K562 (cell line): ENCODE measurements at regions not wholly inside any gene's neighbourhood (a gene's known extent, or its start where the extent isn't known, plus 50 kb on each side); places are given as distances from the start of the nearest gene placed in this dataset.

ENCODE experiments used
- CEBPG ChIP-seq, 3 experiments: fragments of 200-800 bp in 1 of 3; sonication (Bioruptor generic) in 1 of 3; sonication (generic) in 1 of 3; formaldehyde crosslinking in 1 of 3; IDR thresholded peaks in 2 of 3; conservative IDR thresholded peaks in 1 of 3; 2 replicates each; pipeline versions ENCODE4 v1.6.1 to v1.8.0; 2016 to 2022; ENCODE audit warnings: missing compliant biosample characterization in 2 of 3, missing genetic modification characterization in 2 of 3, mild to moderate bottlenecking in 1 of 3, missing genetic modification reagents in 1 of 3
- CHD7 ChIP-seq: fragments of 200-600 bp; sonication (generic); IDR thresholded peaks from one replicate; pipeline ENCODE4 v1.6.1; 2012; ENCODE audit warnings: mild to moderate bottlenecking, low read depth, low read length, inconsistent platforms
- CTCF ChIP-seq, 3 experiments: IDR thresholded peaks in 2 of 3; conservative IDR thresholded peaks in 1 of 3; 2 replicates each; pipeline ENCODE4 v1.5.1; 2011 to 2012; ENCODE audit warnings: low read length in 3 of 3, mild to moderate bottlenecking in 3 of 3, control low read depth in 2 of 3, improper control_type of control experiment in 1 of 3, inconsistent platforms in 1 of 3, low read depth in 1 of 3, mixed read lengths in 1 of 3, moderate library complexity in 1 of 3; ENCODE audit not compliant: insufficient read depth in 2 of 3
- E2F3 ChIP-seq: fragments of 250-450 bp; sonication (Bioruptor Pico); IDR thresholded peaks from 2 replicates; pipeline ENCODE4 v1.4.0; 2020; ENCODE audit warnings: mild to moderate bottlenecking
- EGR1 ChIP-seq: fragments of 450-650 bp; conservative IDR thresholded peaks from 2 replicates; pipeline ENCODE4 v1.6.1; 2017; ENCODE audit warnings: mild to moderate bottlenecking
- POLR2H ChIP-seq: IDR thresholded peaks from 2 replicates; pipeline ENCODE4 v1.6.1; 2016; ENCODE audit warnings: missing genetic modification characterization, low read depth, mild to moderate bottlenecking, control low read depth, missing compliant biosample characterization, moderate library complexity
- POLR3A ChIP-seq: IDR thresholded peaks from 2 replicates; pipeline ENCODE4 v1.6.1; 2011; ENCODE audit warnings: borderline replicate concordance, mild to moderate bottlenecking, moderate library complexity; ENCODE audit not compliant: insufficient read length, insufficient read depth; ENCODE audit errors: extremely low read depth
- RBBP5 ChIP-seq: fragments of 200-600 bp; sonication (generic); IDR thresholded peaks from 2 replicates; pipeline ENCODE4 v1.6.1; 2012; ENCODE audit warnings: borderline replicate concordance, mild to moderate bottlenecking, low read length, control low read depth, inconsistent platforms; ENCODE audit not compliant: insufficient read depth, poor library complexity, severe bottlenecking
- TBL1XR1 ChIP-seq, 2 experiments: IDR thresholded peaks; 2 replicates each; pipeline ENCODE4 v1.6.1; 2012; ENCODE audit warnings: improper control_type of control experiment in 2 of 2, low read length in 2 of 2, mild to moderate bottlenecking in 1 of 2
- ZNF274 ChIP-seq: IDR thresholded peaks from 2 replicates; pipeline ENCODE4 v1.6.1; 2011; ENCODE audit warnings: low read depth, mild to moderate bottlenecking, low read length, moderate library complexity, borderline replicate concordance
- TF ChIP-seq, protein P1 (sequence below): sonication (generic); formaldehyde crosslinking; IDR thresholded peaks from 2 replicates; pipeline ENCODE4 v1.9.0; 2022; ENCODE audit warnings: mild to moderate bottlenecking, missing genetic modification reagents
- TF ChIP-seq, protein P2 (sequence below): sonication (generic); formaldehyde crosslinking; IDR thresholded peaks from 2 replicates; pipeline ENCODE4 v1.5.0; 2020; ENCODE audit warnings: missing genetic modification reagents
- TF ChIP-seq, protein P3 (sequence below): IDR thresholded peaks from 3 replicates; pipeline ENCODE4 v1.6.1; 2011; ENCODE audit warnings: borderline replicate concordance, mild to moderate bottlenecking, moderate library complexity; ENCODE audit not compliant: insufficient read length; ENCODE audit errors: extremely low read depth

- no peak for TF ChIP-seq EGR1
- TF ChIP-seq, protein P1, sequence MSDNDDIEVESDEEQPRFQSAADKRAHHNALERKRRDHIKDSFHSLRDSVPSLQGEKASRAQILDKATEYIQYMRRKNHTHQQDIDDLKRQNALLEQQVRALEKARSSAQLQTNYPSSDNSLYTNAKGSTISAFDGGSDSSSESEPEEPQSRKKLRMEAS, result no peak
- no peak for TF ChIP-seq CEBPG (CRISPR knock-in tag; IDR thresholded peaks at IDR 0.05)
- TF ChIP-seq CEBPG (tag; conservative IDR thresholded peaks at IDR 0.05 in 1 of 2, IDR thresholded peaks at IDR 0.05 in 1 of 2), result no peak
- no peak for TF ChIP-seq POLR3A
- no peak for TF ChIP-seq E2F3 (CRISPR knock-in tag)
- TF ChIP-seq TBL1XR1 (IDR thresholded peaks at IDR 0.05; ENCODE audit: low read length in 2 of 2), result no peak
- TF ChIP-seq, protein P2, sequence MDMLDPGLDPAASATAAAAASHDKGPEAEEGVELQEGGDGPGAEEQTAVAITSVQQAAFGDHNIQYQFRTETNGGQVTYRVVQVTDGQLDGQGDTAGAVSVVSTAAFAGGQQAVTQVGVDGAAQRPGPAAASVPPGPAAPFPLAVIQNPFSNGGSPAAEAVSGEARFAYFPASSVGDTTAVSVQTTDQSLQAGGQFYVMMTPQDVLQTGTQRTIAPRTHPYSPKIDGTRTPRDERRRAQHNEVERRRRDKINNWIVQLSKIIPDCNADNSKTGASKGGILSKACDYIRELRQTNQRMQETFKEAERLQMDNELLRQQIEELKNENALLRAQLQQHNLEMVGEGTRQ (CRISPR knock-in tag), result no peak
- TF ChIP-seq, protein P3, sequence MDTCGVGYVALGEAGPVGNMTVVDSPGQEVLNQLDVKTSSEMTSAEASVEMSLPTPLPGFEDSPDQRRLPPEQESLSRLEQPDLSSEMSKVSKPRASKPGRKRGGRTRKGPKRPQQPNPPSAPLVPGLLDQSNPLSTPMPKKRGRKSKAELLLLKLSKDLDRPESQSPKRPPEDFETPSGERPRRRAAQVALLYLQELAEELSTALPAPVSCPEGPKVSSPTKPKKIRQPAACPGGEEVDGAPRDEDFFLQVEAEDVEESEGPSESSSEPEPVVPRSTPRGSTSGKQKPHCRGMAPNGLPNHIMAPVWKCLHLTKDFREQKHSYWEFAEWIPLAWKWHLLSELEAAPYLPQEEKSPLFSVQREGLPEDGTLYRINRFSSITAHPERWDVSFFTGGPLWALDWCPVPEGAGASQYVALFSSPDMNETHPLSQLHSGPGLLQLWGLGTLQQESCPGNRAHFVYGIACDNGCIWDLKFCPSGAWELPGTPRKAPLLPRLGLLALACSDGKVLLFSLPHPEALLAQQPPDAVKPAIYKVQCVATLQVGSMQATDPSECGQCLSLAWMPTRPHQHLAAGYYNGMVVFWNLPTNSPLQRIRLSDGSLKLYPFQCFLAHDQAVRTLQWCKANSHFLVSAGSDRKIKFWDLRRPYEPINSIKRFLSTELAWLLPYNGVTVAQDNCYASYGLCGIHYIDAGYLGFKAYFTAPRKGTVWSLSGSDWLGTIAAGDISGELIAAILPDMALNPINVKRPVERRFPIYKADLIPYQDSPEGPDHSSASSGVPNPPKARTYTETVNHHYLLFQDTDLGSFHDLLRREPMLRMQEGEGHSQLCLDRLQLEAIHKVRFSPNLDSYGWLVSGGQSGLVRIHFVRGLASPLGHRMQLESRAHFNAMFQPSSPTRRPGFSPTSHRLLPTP, result no peak
- no peak for TF ChIP-seq POLR2H (tag)
- no peak for TF ChIP-seq CTCF (IDR thresholded peaks at IDR 0.05 in 2 of 3, conservative IDR thresholded peaks at IDR 0.05 in 1 of 3; ENCODE audit: insufficient read depth in 2 of 3, low read depth in 1 of 3, low read length in 3 of 3)
- TF ChIP-seq CHD7, result no peak
- no peak for TF ChIP-seq RBBP5
- no peak for TF ChIP-seq ZNF274
These were observed 64.4 kb upstream of the STK26 start for GRCh38 chrX:131958724-131959123.
